H1 (cell line): ENCODE measurements at regions not wholly inside any gene's neighbourhood (a gene's known extent, or its start where the extent isn't known, plus 50 kb on each side); places are given as distances from the start of the nearest gene placed in this dataset.

Experiments used
- CTCF ChIA-PET: fragments of 300-600 bp; sonication (Branson Sonifier 250); formaldehyde crosslinking; loops from one replicate; lab custom pipeline; 2021; ENCODE audit not compliant: partially characterized antibody; lab: Charles Lee
- POLR2A ChIA-PET: fragments of 300-600 bp; sonication (Branson Sonifier 250); formaldehyde crosslinking; loops from one replicate; lab custom pipeline; 2021; ENCODE audit warnings: inconsistent platforms; ENCODE audit not compliant: partially characterized antibody; lab: Charles Lee
- DNase-seq, 2 experiments: peaks; one replicate each; pipeline versions ENCODE4 v3.0.0 to v3.0.0-alpha.2; 2010 to 2022; ENCODE audit warnings: low spot score in 2 of 2, low read depth in 1 of 2, mixed read lengths in 1 of 2
- FAIRE-seq: peaks from 2 replicates; lab custom pipeline; 2011; peaks lifted over from hg19 to GRCh38; lab: Jason Lieb, UNC
- H2AFZ ChIP-seq: 2 replicates; pipeline ENCODE4 v1.8.1; 2012; ENCODE audit warnings: low read length, inconsistent platforms
- H2AK5ac ChIP-seq: 2 replicates; pipeline ENCODE4 v1.6.1; 2013; ENCODE audit warnings: low read depth, low read length
- H2BK120ac ChIP-seq: replicated peaks from 2 replicates; pipeline ENCODE3; 2013; ENCODE audit warnings: low read depth, low read length, inconsistent platforms
- H2BK12ac ChIP-seq: 2 replicates; pipeline ENCODE4 v1.6.1; 2013; ENCODE audit warnings: low read depth, low read length
- H2BK15ac ChIP-seq: 2 replicates; pipeline ENCODE4 v1.6.1; 2013; ENCODE audit warnings: low read length
- H2BK20ac ChIP-seq: 2 replicates; pipeline ENCODE4 v1.6.1; 2013; ENCODE audit warnings: low read length
- H2BK5ac ChIP-seq: 2 replicates; pipeline ENCODE4 v1.6.1; 2013; ENCODE audit warnings: low read depth, low read length
- H3K14ac ChIP-seq: 2 replicates; pipeline ENCODE4 v1.6.1; 2013; ENCODE audit warnings: inconsistent platforms; ENCODE audit not compliant: insufficient read length
- H3K18ac ChIP-seq: 2 replicates; pipeline ENCODE4 v1.6.1; 2013; ENCODE audit warnings: low read length; ENCODE audit errors: extremely low read depth
- H3K23ac ChIP-seq: 2 replicates; pipeline ENCODE4 v1.6.1; 2013; ENCODE audit warnings: inconsistent platforms; ENCODE audit not compliant: insufficient read length
- H3K23me2 ChIP-seq: 2 replicates; pipeline ENCODE4 v1.6.1; 2013; ENCODE audit warnings: low read depth, low read length
- H3K27ac ChIP-seq: 2 replicates; pipeline ENCODE4 v1.6.1; 2011; ENCODE audit warnings: low read depth, low read length, inconsistent platforms
- H3K27me3 ChIP-seq, 4 experiments: replicated peaks in 1 of 4; 1 replicate in 1 of 4; 2 replicates in 3 of 4; pipeline versions ENCODE4 v1.6.1 to v1.8.1; 2011 to 2013; ENCODE audit warnings: low read length in 3 of 4, mild to moderate bottlenecking in 3 of 4, inconsistent platforms in 2 of 4, mixed read lengths in 2 of 4, moderate library complexity in 1 of 4; ENCODE audit not compliant: control insufficient read depth in 3 of 4, insufficient read depth in 3 of 4; ENCODE audit errors: extremely low read depth in 1 of 4
- H3K36me3 ChIP-seq, 4 experiments: 2 replicates each; pipeline versions ENCODE4 v1.6.1 to v1.8.1; 2011 to 2013; ENCODE audit warnings: mild to moderate bottlenecking in 4 of 4, low read length in 3 of 4, moderate library complexity in 2 of 4, control low read depth in 1 of 4, inconsistent platforms in 1 of 4; ENCODE audit not compliant: insufficient read depth in 4 of 4, control insufficient read depth in 2 of 4
- H3K4ac ChIP-seq: replicated peaks from 2 replicates; pipeline ENCODE3; 2013; ENCODE audit warnings: low read length, low read depth, mixed read lengths, inconsistent platforms; ENCODE audit not compliant: insufficient read length
- H3K4me1 ChIP-seq, 4 experiments: replicated peaks in 1 of 4; 1 replicate in 1 of 4; 2 replicates in 3 of 4; pipeline versions ENCODE4 v1.6.1 to v1.8.1; 2011 to 2013; ENCODE audit warnings: low read length in 3 of 4, inconsistent platforms in 2 of 4, mixed read lengths in 1 of 4; ENCODE audit not compliant: insufficient read depth in 4 of 4, control insufficient read depth in 3 of 4
- H3K4me2 ChIP-seq, 2 experiments: 2 replicates each; pipeline versions ENCODE4 v1.6.1 to v1.8.1; 2011 to 2013; ENCODE audit warnings: low read depth in 2 of 2, low read length in 2 of 2, control low read depth in 1 of 2, inconsistent platforms in 1 of 2, mild to moderate bottlenecking in 1 of 2; ENCODE audit not compliant: insufficient read depth in 1 of 2
- H3K4me3 ChIP-seq, 4 experiments: fragments of 200-600, 300-600 bp in 1 of 4; sonication (generic), shearing (Covaris generic), sonication (Bioruptor Twin) in 1 of 4; 2 replicates each; pipeline versions ENCODE4 v1.5.1 to v1.8.1; 2011 to 2016; ENCODE audit warnings: low read length in 4 of 4, low read depth in 3 of 4, control low read depth in 2 of 4, inconsistent platforms in 2 of 4, mild to moderate bottlenecking in 2 of 4, mixed read lengths in 1 of 4, moderate library complexity in 1 of 4; ENCODE audit not compliant: insufficient read depth in 2 of 4; ENCODE audit errors: extremely low read depth in 1 of 4
- H3K56ac ChIP-seq: replicated peaks from 2 replicates; pipeline ENCODE3; 2013; ENCODE audit warnings: low read depth, mild to moderate bottlenecking, mixed read lengths, low read length, inconsistent platforms; ENCODE audit not compliant: insufficient read length
- H3K79me1 ChIP-seq: 2 replicates; pipeline ENCODE4 v1.6.1; 2013; ENCODE audit warnings: low read depth, low read length, control low read depth
- H3K79me2 ChIP-seq, 2 experiments: 2 replicates each; pipeline versions ENCODE4 v1.6.1 to v1.8.1; 2012 to 2013; ENCODE audit warnings: low read length in 2 of 2, mild to moderate bottlenecking in 2 of 2, inconsistent platforms in 1 of 2; ENCODE audit not compliant: insufficient read depth in 2 of 2, control insufficient read depth in 1 of 2
- H3K9ac ChIP-seq, 4 experiments: replicated peaks in 1 of 4; 1 replicate in 1 of 4; 2 replicates in 3 of 4; pipeline versions ENCODE4 v1.6.1 to v1.8.1; 2011 to 2013; ENCODE audit warnings: low read depth in 3 of 4, low read length in 3 of 4, control low read depth in 2 of 4, mild to moderate bottlenecking in 2 of 4, moderate library complexity in 2 of 4, inconsistent platforms in 1 of 4; ENCODE audit errors: extremely low read depth in 1 of 4
- H3K9me3 ChIP-seq, 2 experiments: 2 replicates each; pipeline versions ENCODE4 v1.6.1 to v1.8.1; 2012 to 2013; ENCODE audit warnings: mild to moderate bottlenecking in 2 of 2, moderate library complexity in 2 of 2, control low read depth in 1 of 2, inconsistent platforms in 1 of 2, low read depth in 1 of 2, low read length in 1 of 2, mixed read lengths in 1 of 2; ENCODE audit not compliant: insufficient read depth in 2 of 2
- H4K20me1 ChIP-seq, 2 experiments: replicated peaks in 1 of 2; 2 replicates each; pipeline versions ENCODE3 to v1.8.1; 2011 to 2013; ENCODE audit warnings: inconsistent platforms in 2 of 2, low read length in 2 of 2, mild to moderate bottlenecking in 1 of 2; ENCODE audit not compliant: insufficient read depth in 2 of 2, control insufficient read depth in 1 of 2
- H4K5ac ChIP-seq: 2 replicates; pipeline ENCODE4 v1.6.1; 2013; ENCODE audit warnings: low read length, low read depth, mixed read lengths, inconsistent platforms; ENCODE audit not compliant: insufficient read length
- H4K8ac ChIP-seq: 2 replicates; pipeline ENCODE4 v1.8.0; 2013; ENCODE audit warnings: mild to moderate bottlenecking, moderate library complexity, low read length, inconsistent platforms; ENCODE audit not compliant: insufficient read depth; ENCODE audit errors: extremely low read depth
- H4K91ac ChIP-seq: replicated peaks from 2 replicates; pipeline ENCODE3; 2013; ENCODE audit warnings: low read length, mixed read lengths, inconsistent platforms; ENCODE audit not compliant: insufficient read length
- CHD1 ChIP-seq: IDR thresholded peaks from 2 replicates; pipeline ENCODE4 v1.6.1; 2012; ENCODE audit warnings: low read depth, low read length, improper control_type of control experiment
- CREB1 ChIP-seq: IDR thresholded peaks from 2 replicates; pipeline ENCODE4 v1.6.1; 2012; ENCODE audit warnings: inconsistent platforms
- EGR1 ChIP-seq: IDR thresholded peaks from 2 replicates; pipeline ENCODE4 v1.6.1; 2011; ENCODE audit warnings: low read depth, low read length, borderline replicate concordance
- RAD21 ChIP-seq, 2 experiments: IDR thresholded peaks in 1 of 2; conservative IDR thresholded peaks in 1 of 2; 2 replicates each; pipeline ENCODE4 v1.6.1; 2011; ENCODE audit warnings: low read depth in 2 of 2, low read length in 2 of 2, improper control_type of control experiment in 1 of 2, inconsistent platforms in 1 of 2, mild to moderate bottlenecking in 1 of 2, moderate library complexity in 1 of 2
- RNF2 ChIP-seq: fragments of 200-900, 300-1000 bp; sonication (generic); IDR thresholded peaks from 2 replicates; pipeline ENCODE4 v1.7.1; 2016; ENCODE audit warnings: borderline replicate concordance, low read depth, mild to moderate bottlenecking, antibody characterized with exemption, low read length; ENCODE audit not compliant: poor library complexity, severe bottlenecking; ENCODE audit errors: missing control alignments
- SP4 ChIP-seq: IDR thresholded peaks from 2 replicates; pipeline ENCODE4 v1.6.1; 2012; ENCODE audit warnings: low read length, inconsistent platforms
- YY1 ChIP-seq: IDR thresholded peaks from 2 replicates; pipeline ENCODE4 v1.6.1; 2011; ENCODE audit warnings: low read depth, mild to moderate bottlenecking, low read length
- ZNF274 ChIP-seq: IDR thresholded peaks from 2 replicates; pipeline ENCODE4 v1.7.0; 2012; ENCODE audit warnings: low read length, borderline replicate concordance; ENCODE audit errors: extremely low read depth
- WGBS, 2 experiments: shearing (Covaris generic) in 1 of 2; methylation state at CpG; one replicate each; pipeline versions ENCODE4 v1.1.6 to v1.1.7; 2013 to 2015; ENCODE audit warnings: low lambda C conversion rate in 2 of 2, mixed read lengths in 2 of 2, inconsistent platforms in 1 of 2, low coverage in 1 of 2, missing lambda C conversion rate in 1 of 2; ENCODE audit not compliant: insufficient replicate concordance in 2 of 2, insufficient coverage in 1 of 2, insufficient read length in 1 of 2; ENCODE audit errors: extremely low coverage in 1 of 2, missing lambda C conversion rate in 1 of 2; 5-methylcytosine and 5-hydroxymethylcytosine counted together

DNA sequence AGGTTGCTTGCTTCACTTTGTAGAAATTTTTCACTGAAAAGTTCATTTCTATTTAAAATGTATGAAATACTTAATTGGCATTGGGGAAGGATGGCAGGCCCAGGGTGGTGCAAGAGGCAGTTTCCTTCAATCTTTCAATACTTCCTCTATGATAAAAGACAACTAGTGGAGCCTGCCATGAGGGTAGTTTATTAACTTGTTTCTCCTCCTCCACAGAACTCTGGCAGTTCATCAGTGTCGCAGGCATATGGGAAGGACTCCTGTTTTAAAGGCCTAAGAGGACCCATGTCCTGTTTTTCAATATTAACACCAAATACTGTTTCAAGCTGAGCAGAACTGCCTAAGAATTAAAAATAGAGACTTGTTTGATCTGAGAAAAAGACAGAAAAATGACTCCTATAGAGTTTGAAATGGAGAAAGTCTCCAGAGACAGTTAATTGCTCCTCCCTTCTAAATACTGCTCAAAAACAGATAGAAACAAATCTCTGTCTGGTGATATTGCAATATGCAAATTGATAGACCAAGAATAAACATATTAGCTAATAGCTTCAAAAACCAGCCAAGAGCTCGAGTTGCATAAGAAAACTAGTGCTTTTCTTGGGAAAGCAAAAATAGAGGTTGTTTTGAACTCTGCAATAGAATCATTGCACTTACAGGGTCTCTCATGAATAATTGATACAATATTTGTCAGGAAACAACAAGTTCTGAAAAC is 665.7 kb upstream of the SLC35B3 start:
- no peaks in the 10 kb centered on the region for H3K36me3 ChIP-seq
- no peak for FAIRE-seq
- CTCF ChIA-PET: interaction anchor here (0.6 kb wide), 1 partner anchor 383 kb away, joined by 3 read pairs; no protein-coding TSS in a partner anchor
- no peak for TF ChIP-seq RAD21 (IDR thresholded peaks at IDR 0.05 in 1 of 2, conservative IDR thresholded peaks at IDR 0.05 in 1 of 2; ENCODE audit: low read depth in 2 of 2, low read length in 2 of 2)
- no peak for TF ChIP-seq ZNF274
- no peak for TF ChIP-seq EGR1
- no peak for TF ChIP-seq RNF2
- no peak for TF ChIP-seq CHD1
- TF ChIP-seq SP4: no peak
- TF ChIP-seq CREB1: no peak
- no peak for TF ChIP-seq YY1

More for the DNA sequence above, 665.7 kb upstream of the SLC35B3 start:
- H3K27ac ChIP-seq: no peak overlapping the region
- no peak overlapping the region for H2BK5ac ChIP-seq
- no peak overlapping the region for H2BK120ac ChIP-seq
- DNase-seq: no peak
- H3K79me2 ChIP-seq: no peaks in the 10 kb centered on the region
- no peak overlapping the region for H3K4me3 ChIP-seq
- no peaks in the 10 kb centered on the region for H4K20me1 ChIP-seq
- no peak overlapping the region for H2AFZ ChIP-seq
- H3K4ac ChIP-seq: no peak overlapping the region
- H2BK15ac ChIP-seq: no peak overlapping the region
- H4K8ac ChIP-seq: no peak overlapping the region
- no peak overlapping the region for H3K9ac ChIP-seq
- no peak overlapping the region for H3K14ac ChIP-seq
- no peak overlapping the region for H3K4me2 ChIP-seq
- H3K79me1 ChIP-seq: no peaks in the 10 kb centered on the region
- H3K23me2 ChIP-seq: 0 out of 2 replicates have a peak, but pooled peaks cover 2% of the 10 kb centered on the region
- H3K9me3 ChIP-seq: no peaks in the 10 kb centered on the region
- WGBS, 2 experiments: 90% methylated on average over 2 of the region's 2 CpGs; no CpG with 5 or more reads in 1 of the 2 experiments
- POLR2A ChIA-PET: no interaction called here
- no peak overlapping the region for H3K56ac ChIP-seq
- H2AK5ac ChIP-seq: no peak overlapping the region
- no peaks in the 10 kb centered on the region for H3K4me1 ChIP-seq
- no peak overlapping the region for H4K91ac ChIP-seq
- H2BK20ac ChIP-seq: no peak overlapping the region
- H2BK12ac ChIP-seq: no peak overlapping the region
- no peak overlapping the region for H3K18ac ChIP-seq
- H4K5ac ChIP-seq: no peak overlapping the region
- no peak overlapping the region for H3K23ac ChIP-seq
- no peaks in the 10 kb centered on the region for H3K27me3 ChIP-seq
